SK-N-SH (cell line): ENCODE measurements at regions not wholly inside any gene's neighbourhood (a gene's known extent, or its start where the extent isn't known, plus 50 kb on each side); places are given as distances from the start of the nearest gene placed in this dataset.

Experiments
- CTCF ChIA-PET: fragments of 300-600, 350-600 bp; formaldehyde crosslinking; extraction: SDS; loops from one replicate; lab custom pipeline; 2021; lab: Yijun Ruan, JAX
- POLR2A ChIA-PET: fragments of 350-600 bp; sonication (Branson Sonifier 250); formaldehyde crosslinking; extraction: SDS; loops from one replicate; lab custom pipeline; 2020; ENCODE audit warnings: antibody characterized with exemption, inconsistent platforms; lab: Yijun Ruan, JAX
- DNase-seq: peaks from one replicate; pipeline ENCODE4 v3.0.0; 2012
- H2AFZ ChIP-seq: fragments of 200-600 bp; sonication (generic); 2 replicates; pipeline ENCODE4 v1.8.1; 2016; ENCODE audit warnings: antibody characterized with exemption, mild to moderate bottlenecking, low read depth
- H3F3A ChIP-seq: fragments of 200-600 bp; sonication (generic); replicated peaks from 2 replicates; pipeline ENCODE3; 2016; ENCODE audit warnings: antibody characterized with exemption, mild to moderate bottlenecking; ENCODE audit not compliant: insufficient read depth
- H3K27ac ChIP-seq, 2 experiments: fragments of 200-500 bp in 1 of 2; fragments of 200-600 bp in 1 of 2; sonication (Bioruptor generic) in 1 of 2; sonication (generic), shearing (Covaris generic) in 1 of 2; 2 replicates each; pipeline versions ENCODE4 v1.5.1 to v1.6.1; 2014 to 2016; ENCODE audit warnings: low read depth in 2 of 2, inconsistent platforms in 1 of 2, low read length in 1 of 2, mild to moderate bottlenecking in 1 of 2, mixed read lengths in 1 of 2
- H3K27me3 ChIP-seq: fragments of 200-600 bp; sonication (generic), shearing (Covaris generic); 2 replicates; pipeline ENCODE4 v1.6.1; 2016; ENCODE audit warnings: mixed run types; ENCODE audit not compliant: insufficient read depth
- H3K36me3 ChIP-seq, 2 experiments: fragments of 200-500 bp in 1 of 2; fragments of 200-600 bp in 1 of 2; sonication (Bioruptor generic) in 1 of 2; sonication (generic) in 1 of 2; replicated peaks in 1 of 2; 2 replicates each; pipeline versions ENCODE3 to v1.5.1; 2014 to 2016; ENCODE audit warnings: low read length in 1 of 2, mild to moderate bottlenecking in 1 of 2; ENCODE audit not compliant: insufficient read depth in 2 of 2, control insufficient read depth in 1 of 2
- H3K4me1 ChIP-seq, 2 experiments: fragments of 200-500 bp in 1 of 2; fragments of 200-600 bp in 1 of 2; sonication (Bioruptor generic) in 1 of 2; sonication (generic), shearing (Covaris generic) in 1 of 2; 2 replicates each; pipeline versions ENCODE4 v1.5.1 to v1.6.1; 2014 to 2016; ENCODE audit warnings: low read depth in 1 of 2, low read length in 1 of 2, mixed run types in 1 of 2; ENCODE audit not compliant: insufficient read depth in 2 of 2, control insufficient read depth in 1 of 2
- H3K4me2 ChIP-seq: fragments of 200-600 bp; sonication (generic), shearing (Covaris generic); 2 replicates; pipeline ENCODE4 v1.6.1; 2017; ENCODE audit warnings: mixed run types
- H3K4me3 ChIP-seq, 2 experiments: fragments of 200-500 bp in 1 of 2; fragments of 200-600 bp in 1 of 2; sonication (Bioruptor generic) in 1 of 2; sonication (generic), shearing (Covaris generic) in 1 of 2; 2 replicates each; pipeline versions ENCODE4 v1.5.1 to v1.8.1; 2014 to 2016; ENCODE audit warnings: low read depth in 2 of 2, inconsistent platforms in 1 of 2, low read length in 1 of 2, mild to moderate bottlenecking in 1 of 2, mixed read lengths in 1 of 2, moderate library complexity in 1 of 2
- H3K79me2 ChIP-seq: fragments of 200-600 bp; sonication (generic); 2 replicates; pipeline ENCODE4 v1.8.1; 2017; ENCODE audit warnings: mild to moderate bottlenecking; ENCODE audit not compliant: insufficient read depth
- H3K9ac ChIP-seq: fragments of 200-600 bp; sonication (generic); 2 replicates; pipeline ENCODE4 v1.6.1; 2017; ENCODE audit warnings: mixed run types
- H3K9me2 ChIP-seq: fragments of 200-600 bp; sonication (generic); 2 replicates; pipeline ENCODE4 v1.6.1; 2017; ENCODE audit warnings: mixed run types
- H3K9me3 ChIP-seq: fragments of 200-600 bp; sonication (generic); 2 replicates; pipeline ENCODE4 v1.6.1; 2017; ENCODE audit warnings: mixed run types, mild to moderate bottlenecking, moderate library complexity
- H4K20me1 ChIP-seq: fragments of 200-600 bp; sonication (generic); 2 replicates; pipeline ENCODE4 v1.6.1; 2017; ENCODE audit warnings: mild to moderate bottlenecking, mixed run types; ENCODE audit not compliant: insufficient read depth
- CHD2 ChIP-seq: fragments of 150-350 bp; IDR thresholded peaks from 2 replicates; pipeline ENCODE4 v1.6.1; 2018; ENCODE audit warnings: low read length; ENCODE audit not compliant: partially characterized antibody
- CTCF ChIP-seq: fragments of 200-600 bp; sonication (generic); IDR thresholded peaks from 2 replicates; pipeline ENCODE4 v1.6.1; 2017; ENCODE audit warnings: antibody characterized with exemption, mild to moderate bottlenecking, moderate library complexity
- ELF1 ChIP-seq: IDR thresholded peaks from 2 replicates; pipeline ENCODE4 v1.4.0; 2012
- EP300 ChIP-seq, 2 experiments: IDR thresholded peaks; 2 replicates each; pipeline versions ENCODE4 v1.4.0 to v1.6.1; 2012; ENCODE audit warnings: borderline replicate concordance in 1 of 2, low read depth in 1 of 2, low read length in 1 of 2
- FOSL2 ChIP-seq: IDR thresholded peaks from 2 replicates; pipeline ENCODE4 v1.4.0; 2012; ENCODE audit warnings: low read depth, mild to moderate bottlenecking, moderate library complexity, borderline replicate concordance
- FOXJ3 ChIP-seq: sonication (generic); formaldehyde crosslinking; IDR thresholded peaks from 2 replicates; pipeline ENCODE4 v1.5.1; 2020; ENCODE audit warnings: mild to moderate bottlenecking, missing genetic modification reagents
- FOXM1 ChIP-seq: IDR thresholded peaks from 2 replicates; pipeline ENCODE4 v1.4.0; 2012; ENCODE audit warnings: low read depth, mild to moderate bottlenecking
- GATA2 ChIP-seq: sonication (generic); formaldehyde crosslinking; IDR thresholded peaks from 2 replicates; pipeline ENCODE4 v1.5.0; 2020; ENCODE audit warnings: mild to moderate bottlenecking, missing genetic modification reagents
- MAX ChIP-seq: IDR thresholded peaks from 2 replicates; pipeline ENCODE4 v1.4.0; 2012; ENCODE audit warnings: low read depth
- MEF2A ChIP-seq: IDR thresholded peaks from 2 replicates; pipeline ENCODE4 v1.4.0; 2012; ENCODE audit warnings: low read depth, borderline replicate concordance
- MXI1 ChIP-seq: IDR thresholded peaks from 2 replicates; pipeline ENCODE4 v1.6.1; 2012; ENCODE audit warnings: mild to moderate bottlenecking, low read depth, low read length, improper control_type of control experiment
- NRF1 ChIP-seq: IDR thresholded peaks from 2 replicates; pipeline ENCODE4 v1.6.1; 2012; ENCODE audit warnings: low read depth, mild to moderate bottlenecking, low read length
- RAD21 ChIP-seq: IDR thresholded peaks from 2 replicates; pipeline ENCODE4 v1.6.1; 2012; ENCODE audit warnings: mild to moderate bottlenecking, low read length
- RCOR1 ChIP-seq: fragments of 150-350 bp; IDR thresholded peaks from 2 replicates; pipeline ENCODE4 v1.6.1; 2017; ENCODE audit warnings: antibody characterized with exemption, low read length
- RXRA ChIP-seq: IDR thresholded peaks from 2 replicates; pipeline ENCODE4 v1.4.0; 2012; ENCODE audit warnings: low read depth, mild to moderate bottlenecking, borderline replicate concordance
- SMC3 ChIP-seq: IDR thresholded peaks from 2 replicates; pipeline ENCODE4 v1.6.1; 2012; ENCODE audit warnings: low read depth, low read length, improper control_type of control experiment
- TAF1 ChIP-seq: IDR thresholded peaks from 2 replicates; pipeline ENCODE4 v1.6.1; 2012; ENCODE audit warnings: low read depth, mild to moderate bottlenecking, low read length, moderate library complexity, borderline replicate concordance
- USF1 ChIP-seq: IDR thresholded peaks from 2 replicates; pipeline ENCODE4 v1.4.0; 2012; ENCODE audit warnings: low read depth, borderline replicate concordance
- WGBS: methylation state at CpG from one replicate; pipeline ENCODE4 v1.1.6; 2017; ENCODE audit warnings: low lambda C conversion rate; 5-methylcytosine and 5-hydroxymethylcytosine counted together
- TF ChIP-seq, protein P1 (sequence below): fragments of 150-350 bp; IDR thresholded peaks from 2 replicates; pipeline ENCODE4 v1.6.1; 2017; ENCODE audit warnings: antibody characterized with exemption, low read length, low read depth, borderline replicate concordance

DNA sequence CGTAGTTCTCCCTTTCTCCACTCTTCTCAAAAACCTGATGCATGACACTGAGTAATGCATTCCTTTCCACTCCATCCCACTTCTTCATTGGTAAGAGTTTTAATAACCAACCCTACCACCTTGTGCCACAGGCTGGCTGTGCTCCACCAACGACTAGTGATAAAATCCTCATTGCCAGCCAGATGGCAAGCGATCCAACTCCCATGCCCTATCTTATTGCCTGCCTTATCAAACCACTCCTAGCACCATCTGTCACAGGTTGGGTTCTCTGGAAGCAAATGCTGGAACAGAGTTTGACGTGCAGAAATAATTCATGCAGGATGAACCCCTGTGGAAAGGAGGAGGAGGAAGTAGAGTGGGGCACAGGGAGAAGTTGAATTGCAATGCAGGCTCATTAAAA, 99.5 kb downstream of the CHD9NB start:
- Histone ChIP-seq H3K4me3 (no peak overlapping the region), H3K9ac (no peak overlapping the region)

DNA sequence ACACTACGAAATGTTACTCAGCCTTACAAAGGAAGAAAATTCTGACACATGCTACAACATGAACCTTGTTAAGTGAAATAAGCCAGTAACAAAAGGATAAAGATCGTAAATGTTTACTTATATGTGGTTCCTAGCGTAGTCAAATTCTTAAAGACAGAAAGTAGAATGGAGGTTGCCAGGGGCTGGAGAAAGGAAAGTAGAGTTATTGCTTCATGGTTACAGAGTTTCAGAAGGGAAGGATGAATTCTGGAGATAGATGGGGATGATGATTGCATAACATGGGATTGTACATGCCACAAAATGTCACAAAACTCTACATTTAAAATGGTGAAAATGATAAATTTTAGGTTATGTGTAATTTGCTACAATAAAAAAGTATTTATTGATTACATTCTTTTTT, 103.8 kb downstream of the CHD9NB start:
- H3K27ac ChIP-seq = no peak overlapping the region
- H3K9me2 ChIP-seq = no peaks in the 10 kb centered on the region
- H3K4me3 ChIP-seq = no peak overlapping the region
- no peaks in the 10 kb centered on the region for H4K20me1 ChIP-seq
- no peak overlapping the region for H3K9ac ChIP-seq
- CTCF ChIA-PET = no interaction called here
- no peak overlapping the region for H2AFZ ChIP-seq
- WGBS = 33% methylated on average over 3 of the region's 3 CpGs
- TF ChIP-seq MXI1 (no peak), CTCF (no peak), CHD2 (no peak), USF1 (no peak), GATA2 (CRISPR knock-in tag) (no peak), MEF2A (no peak), TAF1 (no peak), ELF1 (no peak), FOXM1 (no peak), RCOR1 (no peak), SMC3 (no peak), NRF1 (no peak), FOSL2 (no peak), EP300 (IDR thresholded peaks at IDR 0.05; ENCODE audit: borderline replicate concordance in 1 of 2, low read depth in 1 of 2, low read length in 1 of 2) (no peak)
- POLR2A ChIA-PET = no interaction called here
- H3K4me2 ChIP-seq = no peak overlapping the region
- no peaks in the 10 kb centered on the region for H3K9me3 ChIP-seq
- H3K79me2 ChIP-seq = no peaks in the 10 kb centered on the region
- no peaks in the 10 kb centered on the region for H3K36me3 ChIP-seq
- H3F3A ChIP-seq = no peaks in the 10 kb centered on the region
- H3K27me3 ChIP-seq = no peaks in the 10 kb centered on the region
- no peaks in the 10 kb centered on the region for H3K4me1 ChIP-seq
- no peak for DNase-seq

More for the DNA sequence above, 99.5 kb downstream of the CHD9NB start:
- Histone ChIP-seq H3K9me3 (no peaks in the 10 kb centered on the region), H2AFZ (no peak overlapping the region), H3K4me1 (no peaks in the 10 kb centered on the region), H3F3A (no peaks in the 10 kb centered on the region), H3K36me3 (no peaks in the 10 kb centered on the region), H3K27ac (no peak overlapping the region), H3K9me2 (no peaks in the 10 kb centered on the region), H3K79me2 (no peaks in the 10 kb centered on the region), H3K27me3 (no peaks in the 10 kb centered on the region), H3K4me2 (no peak overlapping the region), H4K20me1 (no peaks in the 10 kb centered on the region)
- POLR2A ChIA-PET = no interaction called here
- 19% methylated on average over 4 of the region's 4 CpGs for WGBS
- CTCF ChIA-PET = no interaction called here
- TF ChIP-seq SMC3 = no peak
- TF ChIP-seq, protein P1, sequence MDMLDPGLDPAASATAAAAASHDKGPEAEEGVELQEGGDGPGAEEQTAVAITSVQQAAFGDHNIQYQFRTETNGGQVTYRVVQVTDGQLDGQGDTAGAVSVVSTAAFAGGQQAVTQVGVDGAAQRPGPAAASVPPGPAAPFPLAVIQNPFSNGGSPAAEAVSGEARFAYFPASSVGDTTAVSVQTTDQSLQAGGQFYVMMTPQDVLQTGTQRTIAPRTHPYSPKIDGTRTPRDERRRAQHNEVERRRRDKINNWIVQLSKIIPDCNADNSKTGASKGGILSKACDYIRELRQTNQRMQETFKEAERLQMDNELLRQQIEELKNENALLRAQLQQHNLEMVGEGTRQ = no peak
- TF ChIP-seq FOXJ3 (CRISPR knock-in tag) = no peak
- TF ChIP-seq MAX = no peak
- no peak for TF ChIP-seq GATA2 (CRISPR knock-in tag)
- TF ChIP-seq RXRA = no peak
- TF ChIP-seq ELF1 = no peak
- no peak for TF ChIP-seq RAD21
- no peak for DNase-seq
